Breast epithelium (tissue), 3 donors: ENCODE measurements at regions not wholly inside any gene's neighbourhood (a gene's known extent, or its start where the extent isn't known, plus 50 kb on each side); places are given as distances from the start of the nearest gene placed in this dataset.

Source experiments
- POLR2AphosphoS5 ChIP-seq, 3 donors: sonication (generic); formaldehyde crosslinking; IDR thresholded peaks; one replicate each; pipeline ENCODE4 v1.6.1; 2017; ENCODE audit warnings: antibody characterized with exemption in 3 of 3
- TF ChIP-seq, protein P1 (sequence below), 3 donors: fragments of 450-650 bp; IDR thresholded peaks; one replicate each; pipeline ENCODE4 v1.5.1; 2016 to 2017; ENCODE audit warnings: antibody characterized with exemption in 3 of 3, mild to moderate bottlenecking in 3 of 3, moderate library complexity in 3 of 3

DNA sequence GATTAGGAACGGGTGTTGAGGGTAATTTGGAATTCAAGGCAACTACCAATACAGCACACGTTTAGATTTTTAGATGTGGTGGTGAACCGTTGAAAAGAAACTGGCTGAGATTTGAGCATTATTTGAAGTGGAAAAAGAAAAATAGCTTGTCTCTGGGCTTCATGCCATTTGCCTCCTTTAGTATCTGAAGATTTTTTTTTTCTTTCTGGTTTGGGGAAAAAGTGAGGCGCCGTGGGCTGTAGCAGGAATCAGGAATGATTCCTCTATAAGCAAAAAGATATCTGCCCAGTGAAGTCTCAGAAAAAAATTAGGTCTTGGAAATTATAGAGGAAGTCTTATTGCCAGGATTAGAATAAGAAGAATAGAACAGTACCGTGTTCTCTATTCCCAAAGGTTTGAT, 88.5 kb downstream of the RPS12 start:
- no peak for TF ChIP-seq POLR2AphosphoS5 (IDR thresholded peaks at IDR 0.05)
- TF ChIP-seq, protein P1, sequence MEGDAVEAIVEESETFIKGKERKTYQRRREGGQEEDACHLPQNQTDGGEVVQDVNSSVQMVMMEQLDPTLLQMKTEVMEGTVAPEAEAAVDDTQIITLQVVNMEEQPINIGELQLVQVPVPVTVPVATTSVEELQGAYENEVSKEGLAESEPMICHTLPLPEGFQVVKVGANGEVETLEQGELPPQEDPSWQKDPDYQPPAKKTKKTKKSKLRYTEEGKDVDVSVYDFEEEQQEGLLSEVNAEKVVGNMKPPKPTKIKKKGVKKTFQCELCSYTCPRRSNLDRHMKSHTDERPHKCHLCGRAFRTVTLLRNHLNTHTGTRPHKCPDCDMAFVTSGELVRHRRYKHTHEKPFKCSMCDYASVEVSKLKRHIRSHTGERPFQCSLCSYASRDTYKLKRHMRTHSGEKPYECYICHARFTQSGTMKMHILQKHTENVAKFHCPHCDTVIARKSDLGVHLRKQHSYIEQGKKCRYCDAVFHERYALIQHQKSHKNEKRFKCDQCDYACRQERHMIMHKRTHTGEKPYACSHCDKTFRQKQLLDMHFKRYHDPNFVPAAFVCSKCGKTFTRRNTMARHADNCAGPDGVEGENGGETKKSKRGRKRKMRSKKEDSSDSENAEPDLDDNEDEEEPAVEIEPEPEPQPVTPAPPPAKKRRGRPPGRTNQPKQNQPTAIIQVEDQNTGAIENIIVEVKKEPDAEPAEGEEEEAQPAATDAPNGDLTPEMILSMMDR (IDR thresholded peaks at IDR 0.05), result no peak
